SIG-M5 treated with dmso at 0.1 percent for 504 hours (cell line): ENCODE measurements at regions not wholly inside any gene's neighbourhood (a gene's known extent, or its start where the extent isn't known, plus 50 kb on each side); places are given as distances from the start of the nearest gene placed in this dataset.

Source experiments
- DNase-seq: peaks from one replicate; lab custom pipeline; 2025; ENCODE audit not compliant: unreplicated experiment; lab: John Stamatoyannopoulos, UW

DNA sequence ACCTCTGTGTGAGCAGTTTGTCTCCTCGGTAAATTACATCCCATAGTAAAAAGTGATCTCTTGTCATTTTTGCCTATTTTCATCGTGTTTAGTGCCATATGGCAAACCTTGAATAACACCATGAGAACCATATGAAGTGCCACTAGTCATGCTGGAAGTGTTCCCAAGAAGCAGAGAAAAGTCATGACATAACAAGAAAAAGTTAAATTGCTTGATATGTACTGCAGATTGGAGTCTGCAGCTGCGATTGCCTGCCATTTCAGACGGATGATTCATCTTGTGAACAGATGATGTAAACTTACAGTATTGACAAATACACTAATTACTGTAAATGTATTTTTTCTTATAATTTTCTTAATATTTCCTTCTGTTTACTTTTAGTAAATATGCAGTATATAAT is 846.7 kb downstream of the BCL11A start:
- DNase-seq, result no peak

DNA sequence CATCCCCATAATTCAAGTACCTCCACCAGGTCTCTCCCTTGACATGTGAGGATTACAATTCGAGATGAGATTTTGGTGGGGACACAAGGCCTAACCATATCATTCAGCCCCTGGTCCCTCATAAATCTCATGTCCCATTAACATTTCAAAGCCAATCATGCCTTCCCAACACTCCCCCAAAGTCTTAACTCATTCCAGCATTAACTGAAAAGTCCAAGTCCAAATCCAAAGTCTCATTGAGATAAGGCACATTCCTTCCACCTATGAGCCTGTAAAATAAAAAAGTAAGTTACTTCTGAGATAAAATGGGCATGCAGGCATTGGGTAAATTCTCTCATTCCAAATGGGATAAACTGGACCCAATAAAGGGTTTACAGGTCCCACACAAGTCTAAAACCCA is 849.7 kb downstream of the BCL11A start:
- DNase-seq, result no peak

DNA sequence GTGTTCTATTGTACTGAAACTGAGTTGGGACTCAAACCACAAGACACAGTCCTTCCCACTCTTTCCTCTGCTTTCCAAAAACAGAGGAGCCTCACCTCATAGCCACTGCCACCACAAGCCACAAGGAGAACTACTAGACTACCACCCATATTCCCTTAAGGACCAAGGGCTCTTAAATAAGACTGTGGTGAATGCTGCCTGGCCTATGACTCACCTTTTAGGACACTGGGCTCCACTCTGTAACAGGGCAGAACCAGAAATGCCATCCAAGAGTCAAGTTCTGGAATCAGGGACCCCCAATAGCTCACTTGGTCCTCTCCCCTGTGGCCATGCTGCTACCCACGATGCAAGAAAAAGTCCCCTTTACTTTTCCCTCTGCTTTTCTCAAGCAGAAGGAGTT is 851.4 kb downstream of the BCL11A start:
- no peak for DNase-seq

DNA sequence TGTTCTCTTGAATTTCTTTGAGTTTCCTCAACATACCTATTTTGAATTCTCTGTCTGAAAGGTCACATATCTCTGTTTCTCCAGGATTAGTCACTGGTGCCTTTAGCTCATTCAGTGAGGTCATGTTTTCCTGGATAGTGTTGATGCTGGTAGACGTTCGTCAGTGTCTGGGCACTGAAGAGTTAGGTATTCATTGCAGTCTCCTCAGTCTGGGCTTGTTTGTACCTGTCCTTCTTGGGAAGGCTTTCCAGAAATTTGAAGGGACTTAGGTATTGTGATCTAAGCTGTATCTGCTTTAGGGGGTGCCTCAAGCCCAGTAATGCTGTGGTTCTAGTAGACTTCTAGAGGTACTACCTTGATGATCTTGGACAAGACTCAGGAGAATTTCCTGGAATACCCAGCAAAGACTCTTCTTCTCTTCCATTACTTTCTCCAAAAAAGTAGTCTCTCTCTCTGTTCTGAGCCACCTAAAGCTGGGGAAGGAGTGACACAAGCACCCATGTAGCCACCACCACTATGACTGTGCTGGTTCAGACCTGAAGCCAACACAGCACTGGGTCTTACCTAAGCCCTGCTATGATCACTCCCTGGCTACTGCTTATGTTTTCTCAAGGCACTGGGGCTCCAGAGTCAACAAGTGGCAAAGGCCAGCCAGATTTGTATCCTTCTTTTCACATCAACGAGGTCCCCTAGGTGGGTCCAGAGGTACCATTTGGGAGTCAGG is 852.0 kb downstream of the BCL11A start:
- DNase-seq, result no peak

DNA sequence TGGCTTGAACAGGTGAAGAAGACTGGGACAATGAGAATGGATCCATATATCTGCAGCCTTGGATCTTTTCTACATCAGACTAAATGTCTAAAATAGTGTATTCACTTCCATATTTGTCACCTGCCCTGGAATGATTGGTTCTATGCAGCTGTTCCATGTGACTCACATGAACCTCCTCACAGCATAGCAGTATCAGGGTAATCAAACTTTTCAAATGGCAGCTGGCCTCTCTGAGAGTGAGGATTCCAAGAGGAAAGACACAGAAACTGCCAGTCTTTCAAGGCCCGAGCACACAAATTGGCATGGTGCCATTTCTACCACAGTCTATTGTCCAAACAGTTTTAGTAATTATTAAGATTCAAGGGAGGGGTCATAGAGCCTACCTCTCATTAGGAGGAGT is 859.3 kb downstream of the BCL11A start:
- no peak for DNase-seq

DNA sequence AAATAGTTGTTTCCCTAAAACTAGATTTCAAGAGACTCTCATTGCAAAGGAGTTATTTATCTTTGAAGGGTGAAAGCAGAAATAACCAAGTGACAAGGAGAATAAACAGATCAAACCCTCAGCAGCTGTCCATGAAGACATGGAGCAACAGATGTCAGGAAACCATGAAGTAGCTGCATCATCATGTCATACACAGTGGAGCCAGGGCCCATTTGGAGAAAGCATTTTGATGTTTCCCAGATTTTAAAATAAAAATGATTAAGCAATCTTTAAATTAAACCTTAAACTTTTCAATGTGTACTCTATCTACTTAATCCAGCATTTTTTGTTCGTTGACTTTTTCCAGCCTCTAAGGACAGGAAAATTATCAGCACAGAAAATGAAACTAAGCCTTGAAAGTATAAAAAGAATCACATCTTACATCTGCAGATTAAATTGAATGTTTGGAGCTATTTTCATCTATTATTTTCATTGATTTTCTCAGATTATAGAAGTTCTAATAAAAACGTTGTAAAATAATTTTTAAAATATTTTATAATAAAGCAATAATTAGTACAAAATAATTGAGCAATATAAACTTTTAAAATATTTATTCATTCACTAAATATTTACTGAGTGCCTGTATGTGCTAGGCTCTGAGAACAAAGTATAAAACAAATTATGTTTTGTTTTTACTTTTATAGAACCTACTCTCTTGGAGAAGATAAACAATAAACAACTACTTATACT is 860.1 kb downstream of the BCL11A start:
- no peak for DNase-seq

DNA sequence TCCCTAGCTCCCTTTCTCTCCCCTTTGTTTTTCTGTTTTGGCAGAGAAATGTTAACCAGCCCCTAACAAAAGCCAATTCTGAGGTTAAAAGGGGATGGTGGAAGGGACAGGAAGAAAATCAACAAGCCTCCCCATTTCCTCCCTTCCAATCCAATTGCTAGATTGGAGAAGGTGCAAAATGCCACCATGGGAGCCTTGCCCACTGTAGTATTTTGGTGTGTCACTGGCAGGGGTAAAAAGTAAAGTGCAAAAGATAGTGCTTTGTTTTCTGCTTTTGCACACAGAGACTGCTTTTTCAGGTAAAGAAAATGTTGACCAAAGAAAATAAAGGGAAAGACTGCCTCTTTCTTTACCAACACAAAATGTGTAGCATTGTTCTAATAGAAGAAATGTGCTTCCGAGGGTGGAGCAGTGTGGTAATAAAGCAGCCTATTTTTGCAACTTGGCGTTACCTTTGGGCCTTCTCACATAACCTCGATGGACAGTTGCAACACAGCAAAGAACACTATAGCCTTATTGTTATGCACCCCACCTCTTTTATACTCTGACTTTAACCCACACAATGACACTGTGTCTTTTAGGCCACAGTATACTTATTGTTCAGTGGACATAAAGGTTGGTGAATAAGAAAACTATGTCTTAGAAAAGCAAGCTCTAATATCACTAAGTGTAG is 861.8 kb downstream of the BCL11A start:
- no peak for DNase-seq

DNA sequence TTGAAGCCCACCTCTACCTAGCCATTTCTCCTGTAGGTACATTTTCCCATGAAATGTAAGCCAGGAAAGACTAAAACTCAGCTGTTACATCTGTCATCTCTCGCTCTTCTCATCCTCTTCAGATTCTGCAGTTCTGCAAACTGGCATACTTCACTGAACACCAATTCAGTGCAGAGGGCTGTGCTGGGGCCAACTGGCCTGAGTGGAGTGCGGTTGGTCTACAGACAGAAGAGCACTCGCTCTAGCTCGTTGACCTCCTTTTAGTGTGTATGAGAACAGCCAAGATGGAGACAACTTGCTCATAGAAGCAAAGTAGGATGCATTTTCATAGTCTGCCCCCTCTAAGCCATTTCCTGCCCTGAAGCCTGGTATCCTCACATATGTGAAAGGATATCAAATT is 862.6 kb downstream of the BCL11A start:
- DNase-seq, result no peak

DNA sequence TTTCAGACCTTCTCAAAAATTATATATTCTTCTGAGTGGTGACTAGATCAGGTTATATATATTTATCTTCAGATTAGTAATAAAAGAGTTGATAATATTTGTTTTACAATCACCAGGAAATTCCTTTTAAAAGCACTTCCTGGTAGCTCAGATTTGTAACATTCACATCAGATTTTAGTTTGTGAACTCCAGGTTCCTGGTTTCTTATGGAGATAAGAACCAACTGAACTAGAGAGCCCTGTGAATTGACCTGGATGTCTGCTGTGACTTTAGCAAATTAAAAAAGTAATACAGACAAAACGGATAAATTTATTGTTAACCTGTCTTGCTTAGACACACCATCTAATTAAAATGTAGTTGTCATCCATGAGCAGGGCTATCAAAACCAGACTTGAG is 868.7 kb downstream of the BCL11A start:
- DNase-seq, result no peak

DNA sequence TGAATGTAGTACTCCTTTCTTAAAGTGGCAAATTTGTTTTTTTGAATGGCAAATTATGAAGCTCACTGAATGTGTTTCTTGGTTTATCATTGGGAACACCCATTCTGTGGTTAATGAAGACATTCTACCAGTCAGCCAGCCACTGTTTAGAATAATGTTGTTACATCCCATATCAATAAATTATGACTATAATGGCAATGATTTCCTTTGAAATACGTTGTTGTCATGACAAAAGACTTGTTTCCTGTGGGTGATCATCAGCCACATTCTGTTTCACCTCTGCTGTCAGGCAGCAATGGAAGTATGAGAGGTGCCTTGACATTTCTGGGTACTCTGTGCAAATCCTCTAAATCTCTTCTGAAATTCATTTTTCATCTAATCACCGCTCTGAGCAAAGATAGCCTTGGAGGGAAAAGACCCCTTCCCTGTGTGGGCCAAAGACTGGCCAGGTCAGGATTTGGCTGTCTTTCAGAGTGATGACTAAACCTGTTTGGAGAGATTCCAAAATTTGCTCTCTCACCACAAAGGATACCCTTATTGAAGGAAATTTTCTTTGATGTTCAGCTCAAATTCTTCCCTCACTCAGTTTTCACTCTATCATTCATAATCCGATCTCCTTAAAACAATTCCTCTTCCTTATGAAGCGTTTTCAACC is 869.2 kb downstream of the BCL11A start:
- no peak for DNase-seq

DNA sequence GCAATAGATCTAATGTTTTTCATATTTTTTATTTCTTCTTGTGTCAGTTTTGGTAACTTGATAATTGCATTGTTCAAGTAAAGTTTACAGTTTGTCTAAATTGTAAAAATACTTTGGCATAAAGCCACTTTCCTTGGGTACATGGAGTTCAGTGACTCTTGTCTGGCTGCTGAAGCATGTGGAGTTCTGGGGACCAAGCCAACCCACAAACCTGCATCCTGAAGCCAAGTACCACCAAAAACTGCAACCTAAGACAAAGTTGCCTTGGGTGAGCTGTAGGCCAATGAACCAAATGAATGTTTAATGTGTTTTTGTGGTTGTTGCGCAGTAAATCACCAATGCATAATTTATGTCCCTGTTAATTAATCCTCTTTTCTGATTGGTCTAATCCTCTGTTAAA is 872.6 kb downstream of the BCL11A start:
- DNase-seq, result no peak

DNA sequence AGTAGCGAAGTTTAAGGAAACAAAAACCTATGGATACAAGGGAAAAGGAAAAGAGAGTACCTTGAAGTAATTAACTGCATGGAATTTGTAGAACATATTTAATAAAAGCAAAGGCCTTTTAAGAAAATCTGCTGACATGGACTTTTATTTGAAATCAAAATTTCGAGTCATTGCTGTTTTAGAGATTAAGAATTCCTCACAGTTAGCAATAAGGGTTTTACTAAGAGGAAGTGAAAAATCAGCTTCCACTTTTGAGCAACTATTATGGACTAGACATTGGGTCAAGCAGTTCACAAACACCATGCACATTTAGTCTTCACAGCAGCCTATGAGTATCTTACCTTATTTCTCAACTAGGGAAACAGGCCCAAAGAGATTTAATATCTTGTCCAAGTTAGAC is 876.3 kb downstream of the BCL11A start:
- DNase-seq, result peak; percentile 27

DNA sequence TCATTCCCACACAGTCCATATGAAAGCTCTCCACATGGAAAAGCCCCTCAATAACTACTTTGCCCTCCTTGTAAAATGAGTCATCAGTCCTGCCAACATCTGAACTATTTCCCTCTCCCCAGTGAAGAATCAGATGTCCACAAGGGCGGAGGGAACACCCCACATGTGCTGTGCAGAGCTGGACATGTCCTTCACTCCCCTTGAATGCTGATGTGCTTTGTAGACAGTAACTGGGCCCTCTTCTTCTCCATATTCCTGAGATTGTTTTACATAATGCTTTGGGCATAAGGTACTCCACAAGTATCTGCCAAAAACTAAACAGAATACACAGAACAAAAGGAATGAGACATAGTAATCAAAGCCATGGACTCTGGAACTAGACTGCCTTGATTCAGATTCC is 879.4 kb downstream of the BCL11A start:
- DNase-seq, result no peak

DNA sequence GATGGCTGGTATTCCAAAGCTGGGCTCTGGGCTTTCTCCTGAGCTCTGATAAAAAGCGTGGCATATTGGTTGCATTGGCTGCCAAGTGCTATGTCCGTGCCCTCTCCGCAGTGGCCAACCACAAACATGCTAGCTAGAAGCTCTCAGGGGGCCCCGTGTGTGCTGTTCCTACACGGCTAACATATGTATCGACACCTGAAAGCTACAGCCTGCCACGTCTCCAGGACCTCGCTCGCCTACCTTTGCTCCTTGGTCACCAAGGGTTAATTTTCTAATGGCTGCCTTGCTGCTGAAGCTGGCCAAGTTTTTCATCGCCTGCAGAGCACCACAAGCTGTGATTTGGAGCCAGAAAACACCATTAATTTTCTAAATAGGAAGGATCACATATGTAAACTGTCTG is 888.4 kb downstream of the BCL11A start:
- no peak for DNase-seq

DNA sequence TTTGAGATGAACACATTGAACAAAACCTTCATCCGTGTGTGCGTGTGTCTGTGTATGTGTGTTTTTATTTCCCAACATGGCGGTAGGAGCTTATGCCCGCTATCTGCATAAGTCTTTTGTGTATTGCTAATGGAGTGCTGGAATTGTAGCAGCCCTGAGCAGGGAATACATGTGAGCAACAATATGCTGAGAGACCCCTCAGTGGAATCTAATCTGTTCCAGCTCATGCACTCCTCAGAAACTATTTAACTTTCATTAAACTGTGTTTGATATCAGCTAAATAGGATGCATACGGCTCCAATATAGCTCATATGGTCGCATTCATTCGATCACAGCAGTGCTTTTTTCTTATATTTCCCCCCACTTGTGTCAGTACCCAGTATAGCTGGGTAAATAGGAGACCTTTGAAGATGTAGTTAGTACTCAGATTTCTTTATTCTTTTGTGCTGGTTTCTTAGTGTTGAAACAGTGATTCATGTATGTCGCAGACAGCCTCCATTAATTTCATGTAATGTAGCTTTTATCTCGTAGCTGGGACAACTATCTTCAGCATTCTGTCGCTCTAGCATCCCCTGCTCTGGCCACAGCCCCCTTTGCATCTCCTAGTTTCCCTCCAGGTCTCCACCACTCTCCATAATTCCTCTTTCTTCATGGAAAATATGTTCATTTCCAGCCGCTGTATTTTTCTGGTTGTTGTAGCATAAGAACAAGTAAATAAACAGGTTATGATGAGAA is 891.2 kb downstream of the BCL11A start:
- DNase-seq, result no peak

DNA sequence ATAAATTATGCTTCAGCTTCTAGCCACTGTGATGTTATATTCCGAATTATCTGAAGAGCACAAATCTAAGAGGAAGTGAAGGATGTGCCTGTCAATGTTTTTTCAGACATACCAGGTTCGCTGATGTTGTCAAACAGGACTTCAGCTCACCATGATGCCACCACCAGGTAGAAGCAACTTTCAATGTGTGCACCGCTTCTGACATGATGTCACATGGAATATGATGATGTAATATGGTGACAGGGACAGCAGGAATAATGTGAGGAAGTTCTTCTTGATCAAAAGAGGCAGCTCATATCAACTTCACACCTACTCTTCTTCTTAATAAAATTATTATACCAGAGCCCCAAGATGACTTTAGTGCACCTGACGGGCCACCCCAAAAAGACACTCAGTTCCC is 893.2 kb downstream of the BCL11A start:
- no peak for DNase-seq

DNA sequence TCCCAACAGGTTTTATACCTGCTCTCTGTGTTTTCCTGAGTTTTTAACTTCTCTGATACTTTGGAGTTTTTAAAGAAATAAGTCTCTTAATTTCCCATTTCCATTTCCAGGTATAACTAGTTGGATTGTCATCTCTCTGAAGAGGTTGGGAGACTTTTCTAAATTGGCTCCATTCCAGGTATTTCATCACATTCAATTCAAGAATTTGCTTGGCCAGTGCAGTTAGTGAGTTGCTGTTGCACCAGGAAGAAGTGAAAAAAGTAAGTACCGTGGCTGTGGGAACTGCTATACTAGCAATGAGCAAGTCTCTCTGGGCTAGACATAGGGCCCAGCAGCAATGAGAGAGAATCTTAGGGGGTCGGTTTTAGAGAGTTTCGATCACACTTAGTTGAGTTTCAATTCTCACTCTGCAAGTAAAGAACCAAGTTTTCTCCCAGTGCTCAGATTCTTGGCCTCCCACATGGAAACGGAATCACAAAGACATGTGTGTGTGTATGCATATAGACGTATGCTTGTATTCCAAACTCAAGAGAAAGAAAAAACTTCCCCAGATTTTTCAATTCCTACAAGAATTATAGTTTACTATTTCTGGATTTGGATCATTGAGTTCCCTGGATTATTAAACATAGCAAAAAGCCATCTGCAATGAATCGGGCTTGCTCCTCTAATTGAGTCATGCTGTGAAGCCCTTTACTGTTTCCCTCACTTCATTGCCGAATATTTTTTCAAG is 894.4 kb downstream of the BCL11A start:
- no peak for DNase-seq

DNA sequence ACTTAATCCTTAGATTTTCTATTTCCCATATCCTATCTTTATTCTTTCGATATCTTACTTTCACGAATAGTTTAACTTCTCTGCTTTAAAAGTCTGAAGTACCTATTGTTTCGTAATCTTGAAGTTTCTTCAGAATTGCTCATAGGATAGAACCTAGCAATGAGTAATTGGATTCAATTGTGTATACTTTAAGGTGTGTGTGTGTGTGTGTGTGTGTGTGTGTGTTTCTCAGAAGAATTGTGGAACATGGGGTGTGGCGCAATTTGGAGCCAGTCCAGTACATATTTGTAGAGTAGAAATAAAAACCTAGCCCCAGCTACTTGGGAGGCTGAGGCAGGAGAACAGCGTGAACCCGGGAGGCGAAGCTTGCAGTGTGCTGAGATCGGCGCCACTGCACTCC is 897.6 kb downstream of the BCL11A start:
- no peak for DNase-seq

DNA sequence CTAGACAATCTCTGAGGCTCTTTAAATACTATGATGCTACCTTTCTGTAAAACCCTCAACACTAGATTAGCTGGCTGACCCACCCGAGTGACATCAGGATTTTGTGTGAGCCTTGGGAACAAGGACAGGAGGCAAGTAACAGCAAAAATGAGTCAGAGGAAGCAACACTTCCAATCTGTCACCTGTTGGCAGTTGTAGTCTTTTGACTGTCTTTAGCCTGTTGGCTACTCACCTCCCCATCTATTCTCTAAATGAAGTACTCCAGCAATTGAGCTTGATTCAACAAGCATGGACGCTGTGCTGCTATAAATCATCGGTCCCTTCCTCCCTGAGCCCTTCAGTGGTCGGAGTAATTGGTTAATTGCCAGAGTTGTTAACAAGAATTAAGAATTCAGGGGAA is 898.7 kb downstream of the BCL11A start:
- no peak for DNase-seq

DNA sequence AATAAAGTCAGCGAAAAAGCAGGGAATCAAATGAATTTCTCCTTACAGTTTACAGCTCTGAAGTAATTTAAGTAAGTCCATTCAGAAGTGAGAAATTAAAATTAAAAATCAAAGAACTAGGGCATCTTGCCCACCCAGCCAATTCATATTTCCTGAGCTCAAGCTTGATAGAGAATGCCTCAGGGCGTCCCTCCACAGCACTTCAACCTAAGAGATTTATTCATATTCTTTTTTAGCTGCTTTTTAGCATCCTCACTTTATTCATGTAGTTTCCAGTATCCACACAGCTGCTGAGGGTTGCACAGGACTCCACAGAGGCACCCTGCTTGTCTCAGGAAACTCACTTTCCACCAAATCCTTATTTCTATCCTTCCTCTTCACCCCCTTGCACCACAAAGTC is 900.3 kb downstream of the BCL11A start:
- DNase-seq, result no peak
